ENCODE measurements at regions not wholly inside any gene's neighbourhood (a gene's known extent, or its start where the extent isn't known, plus 50 kb on each side); places are given as distances from the start of the nearest gene placed in this dataset.

GRCh38 chr1:43044572-43045361 is 86.1 kb upstream of the SLC2A1 start:
- H3K4me3 Mint-ChIP-seq (ENCODE audit: low read depth, unreplicated experiment), result no peak overlapping the region
- intact Hi-C loops (cut with micrococcal nuclease; ENCODE audit: unreplicated experiment), result no loop called here
- BruUV-seq (replicated peaks), result no TSS peak
- no peak for DNase-seq
- H3K27me3 Mint-ChIP-seq (ENCODE audit: unreplicated experiment), result peaks cover 12% of the 10 kb centered on the region
- CTCF ChIA-PET, result interaction anchor here (1.0 kb wide), 1 partner anchor 12 kb away, joined by 3 read pairs; no protein-coding TSS in a partner anchor
- no peak overlapping the region for H3K27ac Mint-ChIP-seq (ENCODE audit: unreplicated experiment)
- no peak for TF ChIP-seq CTCF (IDR thresholded peaks at IDR 0.05; ENCODE audit: unreplicated experiment)
- H3K9me3 Mint-ChIP-seq (ENCODE audit: low read depth, unreplicated experiment), result no peaks in the 10 kb centered on the region
- no peaks in the 10 kb centered on the region for H3K36me3 Mint-ChIP-seq (ENCODE audit: insufficient read depth, unreplicated experiment)
- no peaks in the 10 kb centered on the region for H3K4me1 Mint-ChIP-seq (ENCODE audit: low read depth, unreplicated experiment)

GRCh38 chr1:43043695-43044094 is 85.0 kb upstream of the SLC2A1 start:
- no peak for TF ChIP-seq CTCF (IDR thresholded peaks at IDR 0.05; ENCODE audit: unreplicated experiment)
- Mint-ChIP-seq H3K36me3 (ENCODE audit: insufficient read depth, unreplicated experiment) (no peaks in the 10 kb centered on the region), H3K27ac (ENCODE audit: unreplicated experiment) (no peak overlapping the region), H3K4me3 (ENCODE audit: low read depth, unreplicated experiment) (no peak overlapping the region), H3K4me1 (ENCODE audit: low read depth, unreplicated experiment) (peaks cover 7% of the 10 kb centered on the region), H3K27me3 (ENCODE audit: unreplicated experiment) (peaks cover 12% of the 10 kb centered on the region), H3K9me3 (ENCODE audit: low read depth, unreplicated experiment) (no peaks in the 10 kb centered on the region)
- intact Hi-C loops (cut with micrococcal nuclease; ENCODE audit: unreplicated experiment), result no loop called here
- no TSS peak for BruUV-seq (replicated peaks)
- no peak for DNase-seq
- CTCF ChIA-PET, result no interaction called here

GRCh38 chr1:43042773-43043457 is 84.2 kb upstream of the SLC2A1 start:
- Mint-ChIP-seq H3K36me3 (ENCODE audit: insufficient read depth, unreplicated experiment) (no peaks in the 10 kb centered on the region), H3K27me3 (ENCODE audit: unreplicated experiment) (peaks cover 12% of the 10 kb centered on the region), H3K27ac (ENCODE audit: unreplicated experiment) (no peak overlapping the region), H3K4me3 (ENCODE audit: low read depth, unreplicated experiment) (no peak overlapping the region), H3K4me1 (ENCODE audit: low read depth, unreplicated experiment) (peaks cover 7% of the 10 kb centered on the region), H3K9me3 (ENCODE audit: low read depth, unreplicated experiment) (no peaks in the 10 kb centered on the region)
- intact Hi-C loops (cut with micrococcal nuclease; ENCODE audit: unreplicated experiment), result no loop called here
- no TSS peak for BruUV-seq (replicated peaks)
- no peak for TF ChIP-seq CTCF (IDR thresholded peaks at IDR 0.05; ENCODE audit: unreplicated experiment)
- CTCF ChIA-PET, result no interaction called here
- DNase-seq, result no peak

GRCh38 chr1:43042127-43042526 is 83.5 kb upstream of the SLC2A1 start:
- no peak for DNase-seq
- Mint-ChIP-seq H3K27me3 (ENCODE audit: unreplicated experiment) (peaks cover 10% of the 10 kb centered on the region), H3K4me1 (ENCODE audit: low read depth, unreplicated experiment) (peaks cover 11% of the 10 kb centered on the region), H3K9me3 (ENCODE audit: low read depth, unreplicated experiment) (no peaks in the 10 kb centered on the region), H3K36me3 (ENCODE audit: insufficient read depth, unreplicated experiment) (no peaks in the 10 kb centered on the region), H3K27ac (ENCODE audit: unreplicated experiment) (no peak overlapping the region), H3K4me3 (ENCODE audit: low read depth, unreplicated experiment) (no peak overlapping the region)
- CTCF ChIA-PET, result no interaction called here
- intact Hi-C loops (cut with micrococcal nuclease; ENCODE audit: unreplicated experiment), result no loop called here
- no peak for TF ChIP-seq CTCF (IDR thresholded peaks at IDR 0.05; ENCODE audit: unreplicated experiment)
- BruUV-seq (replicated peaks), result no TSS peak
